NCI-H2171 treated with DMSO at 0.1 percent for 48 hours (cell line): ENCODE measurements at regions not wholly inside any gene's neighbourhood (a gene's known extent, or its start where the extent isn't known, plus 50 kb on each side); places are given as distances from the start of the nearest gene placed in this dataset.
"Not testable (repeated sequence)": the region's sequence is repeated elsewhere in the genome, so short reads cannot be mapped to it uniquely, and the experiment has no call there.

Experiments
- DNase-seq: peaks from one replicate; lab custom pipeline; 2025; lab: John Stamatoyannopoulos, UW

GRCh38 chr18:41899535-41899934, 55.5 kb upstream of the PIK3C3 start:
- DNase-seq, result no peak

DNA sequence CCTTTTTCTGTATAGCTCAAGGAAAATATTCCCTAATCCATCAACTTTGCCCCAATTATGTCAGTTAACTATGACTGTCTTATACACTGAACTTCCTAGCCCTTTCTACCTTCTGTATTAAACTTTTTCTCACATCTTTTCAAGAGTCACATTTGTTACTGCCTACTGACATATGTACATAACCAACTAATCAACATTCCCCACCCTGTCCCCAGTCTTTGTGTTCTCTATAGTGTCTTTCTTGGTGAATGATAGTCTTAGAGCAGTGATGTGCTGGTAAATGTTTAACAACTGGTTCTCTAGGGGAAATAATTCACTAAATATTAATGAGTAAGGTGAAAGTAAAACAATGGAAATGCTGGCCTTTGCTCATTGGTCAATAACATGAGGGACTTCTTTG, 61.6 kb upstream of the PIK3C3 start:
- no peak for DNase-seq

GRCh38 chr18:41887100-41887499, 67.9 kb upstream of the PIK3C3 start:
- no peak for DNase-seq

GRCh38 chr18:41886126-41886807, 68.8 kb upstream of the PIK3C3 start:
- no peak for DNase-seq

GRCh38 chr18:41881285-41881684, 73.7 kb upstream of the PIK3C3 start:
- DNase-seq, result no peak

- no peak for DNase-seq
Measured at GRCh38 chr18:41879256-41879655, 75.8 kb upstream of the PIK3C3 start.

GRCh38 chr18:41875094-41875780, 79.8 kb upstream of the PIK3C3 start:
- no peak for DNase-seq

GRCh38 chr18:41873730-41874129, 81.3 kb upstream of the PIK3C3 start:
- no peak for DNase-seq

DNA sequence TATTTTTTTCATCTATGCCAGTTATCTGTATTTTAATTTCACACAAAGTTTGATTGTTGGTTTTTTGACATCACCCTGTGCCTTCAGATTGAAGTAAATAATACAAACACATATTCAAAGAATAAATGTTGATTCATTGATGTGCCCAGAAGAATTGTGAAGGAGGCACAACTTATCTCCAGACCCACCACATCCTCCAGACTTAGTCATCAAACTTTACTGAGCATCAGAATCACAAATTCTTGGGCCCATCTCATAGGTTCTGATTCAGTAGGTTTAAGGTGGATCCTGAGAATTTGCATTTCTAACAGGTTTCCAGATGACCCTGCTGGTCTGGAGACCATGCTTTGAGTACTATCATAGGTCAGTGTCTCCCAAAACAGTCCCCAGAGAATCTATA, 82.8 kb upstream of the PIK3C3 start:
- DNase-seq, result no peak

DNA sequence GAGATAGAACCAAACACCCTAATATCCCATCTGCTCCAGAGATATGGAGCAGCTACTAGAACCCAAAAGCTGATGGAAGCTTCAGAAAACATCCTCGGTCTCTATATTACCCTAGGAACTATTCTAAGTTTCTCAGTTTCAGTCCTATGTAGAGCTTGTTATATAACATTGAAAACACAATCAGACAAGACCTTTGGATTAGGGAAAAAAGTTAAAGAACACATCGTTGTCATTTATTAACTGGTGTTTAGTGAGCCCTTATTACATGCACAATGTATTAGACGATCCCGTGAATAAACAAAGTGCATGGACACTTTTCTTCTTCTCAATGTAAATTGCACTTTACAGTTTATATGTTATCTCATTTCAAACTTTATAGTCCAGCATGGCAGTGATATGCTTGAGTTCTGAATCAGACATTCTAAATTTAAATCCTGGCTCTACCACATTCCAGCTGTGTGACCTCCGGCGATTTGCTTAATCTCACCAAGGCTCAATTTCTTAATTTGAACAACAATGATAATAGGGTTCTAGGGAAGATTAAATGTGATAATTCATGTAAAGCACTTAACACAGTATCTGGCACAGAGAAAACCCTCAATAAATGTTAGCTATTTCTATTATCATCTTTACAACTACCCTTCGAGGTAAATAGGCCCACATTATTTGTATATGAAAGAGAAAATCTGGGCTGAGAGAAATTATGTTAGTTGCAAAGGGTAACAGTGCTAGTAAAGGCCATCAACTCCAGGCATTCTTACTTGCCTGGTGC, 83.6 kb upstream of the PIK3C3 start:
- no peak for DNase-seq

GRCh38 chr18:41870817-41871216, 84.2 kb upstream of the PIK3C3 start:
- DNase-seq, result no peak

GRCh38 chr18:41870191-41870590, 84.8 kb upstream of the PIK3C3 start:
- DNase-seq, result peak; percentile 40

DNA sequence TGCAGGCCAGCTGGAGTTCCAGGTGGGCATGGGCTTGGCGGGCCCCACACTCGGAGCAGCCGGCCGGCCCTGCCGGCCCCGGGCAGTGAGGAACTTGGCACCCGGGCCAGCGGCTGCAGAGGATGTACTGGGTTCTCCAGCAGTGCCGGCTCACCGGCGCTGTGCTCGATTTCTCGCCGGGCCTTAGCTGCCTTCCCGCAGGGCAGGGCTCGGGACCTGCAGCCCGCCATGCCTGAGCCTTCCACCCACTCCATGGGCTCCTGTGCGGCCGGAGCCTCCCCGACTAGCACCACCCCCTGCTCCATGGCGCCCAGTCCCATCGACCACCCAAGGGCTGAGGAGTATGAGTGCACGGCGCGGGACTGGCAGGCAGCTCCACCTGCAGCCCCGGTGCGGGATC, 89.2 kb upstream of the PIK3C3 start:
- DNase-seq, result not testable (repeated sequence)

- no peak for DNase-seq
Measured at GRCh38 chr18:41864216-41864615, 90.8 kb upstream of the PIK3C3 start.

DNA sequence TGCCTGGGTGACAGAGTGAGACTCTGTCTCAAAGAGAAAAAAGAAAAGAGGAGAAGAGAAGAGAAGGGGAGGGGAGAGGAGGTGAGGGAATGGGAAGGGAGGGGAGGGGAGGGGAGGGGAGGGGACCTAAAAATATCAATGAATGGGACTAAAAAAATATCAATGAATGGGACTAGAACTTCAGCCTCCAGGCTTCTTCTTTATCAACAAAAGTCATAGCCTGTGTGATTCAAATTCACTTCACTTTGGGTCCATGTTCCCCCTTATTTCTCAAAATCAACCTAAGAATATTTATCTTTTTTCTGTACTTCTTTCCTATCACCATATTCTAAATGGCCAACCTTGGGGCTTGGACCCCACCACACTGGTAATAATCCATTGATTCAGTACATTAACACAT, 92.1 kb upstream of the PIK3C3 start:
- DNase-seq, result no peak

- DNase-seq, result no peak
Measured at GRCh38 chr18:41860987-41861386, 94.0 kb upstream of the PIK3C3 start.

GRCh38 chr18:41858761-41859555, 96.1 kb upstream of the PIK3C3 start:
- DNase-seq, result no peak

DNA sequence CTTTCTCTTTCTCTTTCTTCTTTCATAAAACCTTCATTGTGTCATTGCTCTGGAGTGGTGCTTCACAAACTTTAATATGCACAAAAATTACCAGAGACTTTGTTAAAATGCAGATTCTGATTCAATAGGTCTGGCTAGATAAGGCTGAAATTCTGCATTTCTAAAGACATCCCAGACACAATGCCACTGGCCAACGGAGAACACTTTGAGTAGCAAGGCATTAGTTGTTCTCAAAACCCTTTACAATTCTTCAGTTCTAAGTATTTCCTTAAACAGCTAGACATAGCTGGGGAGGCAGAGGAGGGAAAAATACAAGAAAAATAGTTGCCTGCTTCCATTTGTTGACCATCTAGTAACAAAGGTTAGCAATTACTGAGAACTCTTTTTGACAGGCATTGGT, 101.8 kb upstream of the PIK3C3 start:
- DNase-seq, result no peak

- DNase-seq, result no peak
Measured at GRCh38 chr18:41850781-41851180, 104.3 kb upstream of the PIK3C3 start.

- DNase-seq, result no peak
Measured at GRCh38 chr18:41849632-41850031, 105.4 kb upstream of the PIK3C3 start.

DNA sequence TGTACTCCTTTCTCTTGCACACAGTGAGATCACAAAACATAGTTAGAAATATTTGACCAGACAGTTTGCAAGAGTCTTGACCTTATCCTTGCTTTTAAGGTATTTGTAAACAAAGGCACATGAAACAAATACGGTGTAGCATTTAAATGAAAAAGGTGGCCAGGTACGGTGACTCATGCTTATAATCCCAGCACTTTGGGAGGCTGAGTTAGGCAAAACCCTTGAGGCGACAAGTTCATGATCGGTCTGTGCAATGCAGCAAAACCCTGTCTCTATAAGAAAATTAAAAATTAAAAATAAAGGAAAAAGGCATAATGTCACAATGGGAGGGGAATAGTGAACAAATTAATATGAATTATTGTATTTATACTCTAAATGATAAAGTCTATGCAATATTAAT, 109.5 kb upstream of the PIK3C3 start:
- no peak for DNase-seq

GRCh38 chr18:41842886-41843285, 112.1 kb upstream of the PIK3C3 start:
- DNase-seq, result no peak
